ENCODE measurements at regions not wholly inside any gene's neighbourhood (a gene's known extent, or its start where the extent isn't known, plus 50 kb on each side); places are given as distances from the start of the nearest gene placed in this dataset.

DNA sequence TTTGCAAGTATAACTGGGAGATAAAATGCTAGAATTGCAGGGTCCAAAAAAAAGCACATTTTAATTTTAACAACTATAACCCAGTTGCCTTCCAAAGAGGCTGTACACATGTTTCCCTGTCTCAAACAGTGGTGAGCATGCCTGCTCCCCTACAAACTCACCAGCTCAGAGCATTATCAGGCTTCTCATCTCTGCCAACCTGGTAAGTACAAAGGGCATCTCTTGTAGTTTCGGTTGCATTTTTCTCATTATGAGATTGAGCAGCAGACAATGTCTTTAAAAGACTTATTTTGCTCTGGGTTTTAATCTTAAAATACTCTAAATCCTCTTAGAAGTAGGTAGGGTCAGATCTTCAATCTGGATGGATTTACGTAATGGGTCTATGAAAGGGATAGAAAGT lies 107.1 kb upstream of the MSX2 start:
- DNase-seq (ENCODE audit: low read depth), result no peak
- TF ChIP-seq, protein P1, sequence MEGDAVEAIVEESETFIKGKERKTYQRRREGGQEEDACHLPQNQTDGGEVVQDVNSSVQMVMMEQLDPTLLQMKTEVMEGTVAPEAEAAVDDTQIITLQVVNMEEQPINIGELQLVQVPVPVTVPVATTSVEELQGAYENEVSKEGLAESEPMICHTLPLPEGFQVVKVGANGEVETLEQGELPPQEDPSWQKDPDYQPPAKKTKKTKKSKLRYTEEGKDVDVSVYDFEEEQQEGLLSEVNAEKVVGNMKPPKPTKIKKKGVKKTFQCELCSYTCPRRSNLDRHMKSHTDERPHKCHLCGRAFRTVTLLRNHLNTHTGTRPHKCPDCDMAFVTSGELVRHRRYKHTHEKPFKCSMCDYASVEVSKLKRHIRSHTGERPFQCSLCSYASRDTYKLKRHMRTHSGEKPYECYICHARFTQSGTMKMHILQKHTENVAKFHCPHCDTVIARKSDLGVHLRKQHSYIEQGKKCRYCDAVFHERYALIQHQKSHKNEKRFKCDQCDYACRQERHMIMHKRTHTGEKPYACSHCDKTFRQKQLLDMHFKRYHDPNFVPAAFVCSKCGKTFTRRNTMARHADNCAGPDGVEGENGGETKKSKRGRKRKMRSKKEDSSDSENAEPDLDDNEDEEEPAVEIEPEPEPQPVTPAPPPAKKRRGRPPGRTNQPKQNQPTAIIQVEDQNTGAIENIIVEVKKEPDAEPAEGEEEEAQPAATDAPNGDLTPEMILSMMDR (IDR thresholded peaks at IDR 0.05; ENCODE audit: insufficient read depth, low read depth, low read length, missing control alignments), result no peak
- no peak overlapping the region for H3K4me3 ChIP-seq (ENCODE audit: low read depth, low read length)

DNA sequence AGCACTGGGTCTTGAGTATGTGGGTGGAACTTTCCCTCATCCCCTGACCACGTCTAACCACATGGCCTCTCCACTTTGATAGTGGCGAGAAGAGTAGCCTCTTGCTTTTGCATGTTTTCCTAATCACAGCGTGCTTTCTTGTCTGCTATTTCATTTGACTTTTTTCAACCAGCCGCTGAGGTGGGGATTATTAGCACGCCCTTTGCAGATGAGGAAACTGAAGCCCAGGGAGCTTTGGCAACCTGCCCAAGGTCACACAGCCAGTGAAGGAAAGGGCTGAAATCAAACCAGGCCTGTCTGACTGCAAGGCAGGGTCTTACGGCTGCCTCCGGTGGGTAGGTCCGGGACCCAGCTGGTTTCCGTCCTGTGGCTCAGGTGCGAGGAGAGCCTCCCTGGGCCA lies 106.5 kb upstream of the MSX2 start:
- no peak for DNase-seq (ENCODE audit: low read depth)
- H3K4me3 ChIP-seq (ENCODE audit: low read depth, low read length), result no peak overlapping the region
- TF ChIP-seq, protein P1 (IDR thresholded peaks at IDR 0.05; ENCODE audit: insufficient read depth, low read depth, low read length, missing control alignments), result no peak

DNA sequence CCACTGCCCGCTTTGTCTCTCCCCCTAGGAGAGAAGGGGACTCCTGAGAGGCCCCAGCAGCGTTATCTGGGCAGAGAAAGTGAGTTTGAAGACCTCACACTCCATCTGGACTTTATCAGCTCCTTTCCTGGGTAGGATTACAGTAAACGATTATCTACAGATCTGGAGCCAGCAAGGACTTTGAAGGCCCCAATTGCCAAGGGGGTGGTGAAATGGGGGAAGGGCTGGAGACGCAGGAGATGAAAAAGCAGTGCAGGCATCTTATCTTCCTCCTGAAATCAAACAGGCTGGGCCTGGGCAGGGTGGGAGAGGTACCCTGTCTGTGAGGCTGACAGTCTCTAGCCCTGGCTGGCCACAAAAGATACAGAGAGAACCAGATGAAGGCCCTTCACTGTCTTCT lies 105.8 kb upstream of the MSX2 start:
- TF ChIP-seq, protein P1 (IDR thresholded peaks at IDR 0.05; ENCODE audit: insufficient read depth, low read depth, low read length, missing control alignments), result no peak
- no peak overlapping the region for H3K4me3 ChIP-seq (ENCODE audit: low read depth, low read length)
- no peak for DNase-seq (ENCODE audit: low read depth)

DNA sequence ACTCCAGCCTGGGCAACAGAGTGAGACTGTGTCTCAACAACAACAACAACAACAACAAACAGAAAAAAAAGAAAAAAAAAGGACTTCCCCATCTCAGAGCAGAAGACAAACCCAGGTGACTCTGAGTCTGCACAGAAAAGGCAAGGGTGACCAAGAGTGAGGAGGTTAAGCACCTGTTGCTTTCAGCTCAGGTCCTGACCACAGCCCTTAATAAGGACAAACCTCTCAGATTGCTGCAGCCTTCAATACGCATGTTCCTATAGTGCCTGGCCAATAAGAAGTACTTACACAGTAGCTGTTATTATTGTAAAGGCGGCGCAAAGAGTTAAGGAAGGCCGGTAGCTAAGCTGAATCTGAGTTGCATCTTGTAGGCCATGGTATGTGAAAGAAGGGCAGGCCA lies 102.3 kb upstream of the MSX2 start:
- TF ChIP-seq, protein P1 (IDR thresholded peaks at IDR 0.05; ENCODE audit: insufficient read depth, low read depth, low read length, missing control alignments), result no peak
- H3K4me3 ChIP-seq (ENCODE audit: low read depth, low read length), result no peak overlapping the region
- no peak for DNase-seq (ENCODE audit: low read depth)

DNA sequence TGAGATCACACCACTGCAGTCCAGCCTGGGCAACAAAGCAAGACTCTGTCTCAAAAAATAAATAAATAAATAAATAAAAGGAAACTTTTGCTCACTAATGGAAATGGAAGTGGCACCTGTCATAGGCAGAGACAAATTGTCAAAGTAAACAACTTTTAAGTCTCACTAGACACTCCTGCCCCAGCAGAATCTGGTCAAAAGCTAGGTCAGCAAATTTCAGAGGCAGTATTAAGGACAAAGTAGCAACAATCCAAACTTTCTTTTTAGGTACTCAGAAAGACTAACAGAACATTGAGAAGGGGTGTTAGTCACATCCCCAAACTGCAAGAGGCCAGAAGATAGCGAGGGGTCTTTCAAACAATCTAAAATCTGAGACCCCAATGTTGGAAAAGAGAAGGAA lies 101.4 kb upstream of the MSX2 start:
- TF ChIP-seq, protein P1 (IDR thresholded peaks at IDR 0.05; ENCODE audit: insufficient read depth, low read depth, low read length, missing control alignments), result no peak
- H3K4me3 ChIP-seq (ENCODE audit: low read depth, low read length), result no peak overlapping the region
- no peak for DNase-seq (ENCODE audit: low read depth)

DNA sequence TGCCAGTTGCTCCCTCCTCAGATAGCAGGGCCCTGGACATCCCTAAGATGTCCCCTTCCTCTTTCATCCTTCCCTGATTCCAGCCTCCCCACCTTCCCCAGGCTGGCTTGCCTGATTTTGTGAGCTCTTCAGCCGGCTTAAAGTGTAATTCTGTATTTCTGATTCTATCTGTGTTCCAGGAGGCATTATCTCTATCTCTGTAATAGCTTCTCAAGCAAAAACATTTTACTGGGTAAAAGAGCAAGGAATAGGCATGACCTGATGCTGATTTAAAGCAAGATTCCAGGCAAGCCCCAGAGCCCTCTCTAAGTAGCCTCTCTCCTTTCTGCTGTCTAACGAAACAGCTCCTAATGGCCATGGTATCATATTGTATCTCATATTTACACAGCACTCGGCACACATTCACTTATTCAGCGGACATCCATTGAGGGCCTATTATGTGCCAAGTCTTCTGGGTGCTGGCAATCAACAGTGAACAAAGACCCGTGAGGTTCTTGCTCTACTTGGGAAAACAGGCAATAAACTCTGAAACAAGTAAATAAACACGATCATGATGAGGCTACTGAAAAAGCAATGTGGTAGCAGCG lies 100.9 kb upstream of the MSX2 start:
- TF ChIP-seq, protein P1 (IDR thresholded peaks at IDR 0.05; ENCODE audit: insufficient read depth, low read depth, low read length, missing control alignments), result no peak
- H3K4me3 ChIP-seq (ENCODE audit: low read depth, low read length), result no peak overlapping the region
- DNase-seq (ENCODE audit: low read depth), result no peak
